Esophagus mucosa (tissue), 1 donor: ENCODE measurements at regions not wholly inside any gene's neighbourhood (a gene's known extent, or its start where the extent isn't known, plus 50 kb on each side); places are given as distances from the start of the nearest gene placed in this dataset.
"Not testable (repeated sequence)": the region's sequence is repeated elsewhere in the genome, so short reads cannot be mapped to it uniquely, and the experiment has no call there.

ENCODE experiments used
- ATAC-seq: fragments of 200-7000 bp; cut with Tn5 transposase; one replicate; pipeline ENCODE4 v1.9.1; 2020
- donor health status: DM: yes; HTN: yes; CAD: no.

GRCh38 chr10:33067917-33068316, 109.9 kb upstream of the ITGB1 start:
- ATAC-seq, result no peak

- ATAC-seq, result no peak
Observed at GRCh38 chr10:33067481-33067880, 109.5 kb upstream of the ITGB1 start.

- no peak for ATAC-seq
Observed at GRCh38 chr10:33066558-33067236, 108.7 kb upstream of the ITGB1 start.

DNA sequence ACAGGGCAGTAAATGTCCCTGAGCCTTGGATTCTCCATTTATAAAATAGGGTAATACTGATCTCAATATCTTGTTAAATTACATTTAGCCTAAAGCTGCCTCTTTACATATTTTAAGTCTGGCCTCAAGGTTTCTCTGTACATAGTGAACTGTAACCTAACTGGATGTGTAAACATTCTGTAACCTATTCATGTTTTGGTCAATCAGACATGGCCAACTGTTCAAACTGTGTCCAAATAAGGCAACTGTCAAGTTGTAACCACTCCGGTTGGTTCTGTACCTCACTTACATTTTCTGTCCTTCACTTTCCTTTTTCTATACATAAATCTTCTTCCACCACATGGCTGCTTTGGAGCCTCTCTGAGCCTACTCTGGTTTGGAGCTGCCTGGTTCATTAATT, 107.1 kb upstream of the ITGB1 start:
- no peak for ATAC-seq

DNA sequence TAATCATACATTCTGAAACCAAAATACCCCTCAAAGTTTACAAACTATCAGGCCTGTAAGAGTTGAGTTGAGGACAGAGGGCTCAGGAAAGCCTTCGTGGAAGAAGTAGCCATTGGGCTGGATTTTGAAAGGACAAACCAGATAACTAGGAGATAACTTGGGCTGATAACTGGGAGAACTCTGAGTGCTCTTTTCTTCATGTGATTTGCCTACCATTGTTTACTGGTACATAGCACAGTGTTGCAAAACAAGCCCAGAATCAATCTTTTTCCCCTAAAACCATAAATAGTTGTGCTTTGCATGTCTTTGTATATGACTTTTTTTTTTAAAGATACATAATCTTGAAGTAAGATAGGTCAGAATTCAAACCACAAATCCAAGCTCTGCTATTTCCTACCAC, 106.7 kb upstream of the ITGB1 start:
- ATAC-seq, result no peak

- no peak for ATAC-seq
Observed at GRCh38 chr10:33057620-33058019, 99.6 kb upstream of the ITGB1 start.

DNA sequence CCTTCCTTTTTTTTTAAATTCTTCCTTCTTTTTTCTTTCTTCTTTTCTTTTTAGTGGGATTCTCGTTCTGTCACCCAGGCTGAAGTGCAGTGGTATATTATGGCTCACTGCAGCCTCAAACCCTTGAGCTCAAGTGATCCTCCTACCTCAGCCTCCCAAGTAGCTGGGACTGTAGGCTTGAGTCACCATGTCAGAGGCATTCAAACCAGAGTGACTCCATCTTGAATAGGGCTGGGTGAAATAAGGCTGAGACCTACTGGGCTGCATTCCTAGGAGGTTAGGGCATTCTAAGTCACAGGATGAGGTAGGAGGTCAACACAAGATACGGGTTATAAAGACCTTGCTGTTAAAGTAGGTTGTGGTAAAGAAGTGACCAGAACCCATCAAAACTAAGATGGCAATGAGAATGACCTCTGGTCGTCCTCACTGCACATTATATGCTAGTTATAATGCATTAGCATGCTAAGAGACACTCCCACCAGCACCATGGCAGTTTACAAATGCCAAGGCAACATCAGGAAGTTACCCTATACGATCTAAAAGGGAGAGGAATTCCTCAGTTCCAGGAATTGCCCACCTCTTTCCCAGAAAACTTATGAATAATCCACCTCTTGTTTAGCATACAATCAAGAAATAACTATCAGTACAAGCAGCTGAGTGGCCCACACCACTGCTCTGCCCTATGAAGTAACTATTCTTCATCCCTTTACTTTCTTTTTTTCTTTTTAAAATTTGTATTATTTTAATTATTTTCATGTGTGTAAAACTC, 99.0 kb upstream of the ITGB1 start:
- no peak for ATAC-seq

DNA sequence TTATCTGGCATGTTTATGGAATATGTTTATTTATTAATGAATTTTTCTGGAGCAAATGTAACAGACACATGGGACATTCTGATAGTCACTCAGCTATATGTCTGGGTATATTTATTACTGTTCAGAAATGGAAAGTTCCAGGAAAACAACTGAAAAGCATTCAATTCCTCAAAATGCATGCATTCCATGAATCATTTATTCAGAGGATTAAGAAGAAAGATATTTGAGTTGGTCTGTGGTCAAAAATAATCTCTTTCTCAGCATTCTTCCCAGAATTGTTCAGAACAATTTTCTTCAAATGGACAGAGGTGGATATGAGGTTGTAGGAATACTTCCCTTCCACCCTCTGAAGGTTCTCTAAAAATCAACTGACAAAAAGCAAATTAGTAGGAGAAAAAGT, 97.6 kb upstream of the ITGB1 start:
- no peak for ATAC-seq

DNA sequence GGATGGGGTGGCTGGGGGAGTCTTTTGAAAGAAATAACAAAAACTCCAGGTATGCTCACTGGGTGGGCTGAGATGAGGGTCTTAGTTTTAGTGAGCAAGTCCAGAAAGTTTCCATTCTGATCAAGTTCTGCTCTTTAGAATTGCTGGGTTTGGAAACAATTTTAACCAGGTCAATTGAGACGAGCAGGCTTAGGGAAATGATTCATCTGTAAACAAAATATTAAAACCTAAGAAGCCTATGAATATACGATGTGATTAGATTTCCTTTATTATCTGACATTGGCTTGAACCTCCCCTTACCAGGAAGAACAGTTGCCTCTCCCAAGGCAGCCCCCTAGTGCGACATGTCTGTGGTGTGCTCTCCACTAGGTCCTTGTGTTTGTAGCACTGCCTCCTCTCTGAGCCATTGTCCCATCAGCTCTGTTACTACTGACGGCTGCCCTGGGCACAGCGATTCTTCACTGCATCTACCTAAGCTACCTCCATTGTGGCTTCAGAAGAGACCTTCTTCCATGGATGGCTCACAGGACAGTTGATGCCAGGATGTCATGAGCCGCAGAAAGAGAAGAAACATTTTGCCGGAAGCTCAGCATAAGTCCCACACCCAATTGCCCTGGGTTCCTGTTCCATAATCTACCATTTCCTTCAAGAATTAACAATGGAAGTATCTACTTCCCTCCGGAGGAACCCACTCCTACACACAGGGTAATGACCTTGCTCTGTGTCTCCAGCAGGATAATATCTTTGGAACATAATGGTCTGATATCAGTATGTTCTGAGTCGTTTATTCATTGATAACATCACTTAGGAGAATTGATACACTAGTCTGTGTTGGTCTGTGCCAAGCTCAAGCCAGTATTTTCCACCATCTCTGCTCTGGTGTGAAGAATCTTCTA, 95.1 kb upstream of the ITGB1 start:
- ATAC-seq, result no peak

DNA sequence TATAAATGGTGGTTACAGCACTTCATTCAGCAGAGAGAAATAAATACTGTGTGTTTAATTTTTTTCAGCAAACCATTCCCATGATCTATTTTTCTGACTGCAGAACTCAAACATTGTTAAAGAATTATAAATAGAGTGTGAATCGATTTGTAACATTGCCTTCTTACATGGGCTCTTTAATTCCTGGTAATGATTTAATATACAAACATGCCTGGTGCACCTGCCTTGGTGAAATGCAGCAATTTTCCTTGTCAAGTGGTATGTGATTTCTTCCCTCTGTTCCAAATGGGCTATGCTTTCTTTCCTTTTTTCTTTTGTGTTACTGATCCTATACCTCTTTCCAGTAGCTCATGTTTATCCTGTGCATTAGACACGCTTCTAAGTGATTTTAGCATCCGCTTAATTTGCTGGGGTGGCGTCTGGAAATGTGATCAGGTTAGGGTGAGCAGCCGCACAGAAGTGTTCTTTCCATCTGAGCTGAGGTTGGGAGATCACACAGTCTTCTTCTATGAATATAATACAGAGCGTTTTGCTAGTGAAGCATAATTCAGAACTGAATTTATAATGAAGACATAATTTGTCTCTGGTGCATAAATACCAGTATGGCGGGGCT, 94.3 kb upstream of the ITGB1 start:
- no peak for ATAC-seq

DNA sequence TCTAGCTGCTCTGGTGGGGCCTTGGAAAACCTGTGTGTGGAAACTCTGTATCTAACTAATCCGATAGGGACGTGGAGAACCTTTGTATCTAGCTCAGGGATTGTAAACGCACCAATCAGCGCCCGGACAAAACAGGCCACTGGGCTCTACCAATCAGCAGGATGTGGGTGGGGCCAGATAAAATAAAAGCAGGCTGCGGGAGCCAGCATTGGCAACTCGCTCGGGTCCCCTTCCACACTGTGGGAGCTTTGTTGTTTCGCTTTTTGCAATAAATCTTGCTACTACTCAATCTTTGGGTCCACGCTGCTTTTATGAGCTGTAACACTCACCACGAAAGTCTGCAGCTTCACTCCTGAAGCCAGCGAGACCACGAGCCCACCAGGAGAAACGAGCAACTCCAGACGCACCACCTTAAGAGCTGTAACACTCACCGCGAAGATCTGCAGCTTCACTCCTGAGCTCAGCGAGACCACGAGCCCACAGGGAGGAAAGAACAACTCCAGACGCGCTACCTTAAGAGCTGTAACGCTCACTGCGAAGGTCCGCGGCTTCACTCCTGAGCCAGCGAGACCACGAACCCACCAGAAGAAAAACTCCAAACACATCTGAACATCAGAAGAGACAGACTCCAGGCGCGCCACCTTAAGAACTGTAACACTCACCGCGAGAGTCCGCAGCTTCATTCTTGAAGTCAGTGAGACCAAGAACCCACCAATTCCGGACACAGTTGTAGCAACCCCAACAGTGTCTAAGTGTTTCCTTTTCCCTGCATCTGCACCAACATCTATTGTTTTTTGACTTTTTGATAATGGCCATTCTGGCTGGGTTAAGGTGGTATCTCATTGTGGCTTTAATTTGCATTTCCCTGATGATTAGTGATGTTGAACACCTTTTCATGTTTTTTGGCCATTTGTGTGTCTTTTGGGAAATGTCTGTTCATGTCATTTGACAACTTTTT, 92.2 kb upstream of the ITGB1 start:
- not testable (repeated sequence) for ATAC-seq

DNA sequence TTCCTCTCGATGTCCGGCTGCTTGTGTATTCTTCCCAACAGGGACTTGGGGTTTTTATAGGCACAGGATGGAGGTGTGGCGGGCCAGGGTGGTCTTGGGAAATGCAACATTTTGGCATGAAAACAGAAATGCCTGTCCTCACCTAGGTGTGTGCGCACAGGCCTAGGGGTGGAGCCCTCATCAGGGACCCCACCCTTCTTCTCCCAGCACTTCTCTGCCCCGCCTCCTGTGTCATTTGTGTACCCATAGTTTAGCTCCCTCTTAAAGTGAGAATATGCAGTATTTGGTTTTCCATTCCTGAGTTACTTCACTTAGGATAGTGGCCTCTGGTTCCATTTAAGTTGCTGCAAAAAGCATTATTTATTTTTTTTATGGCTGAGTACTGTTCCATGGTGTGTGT, 90.2 kb upstream of the ITGB1 start:
- ATAC-seq, result no peak

GRCh38 chr10:33047655-33048054, 89.6 kb upstream of the ITGB1 start:
- no peak for ATAC-seq

- no peak for ATAC-seq
Observed at GRCh38 chr10:33046792-33047191, 88.8 kb upstream of the ITGB1 start.

GRCh38 chr10:33045421-33045820, 87.4 kb upstream of the ITGB1 start:
- no peak for ATAC-seq

- ATAC-seq, result no peak
Observed at GRCh38 chr10:33042565-33042964, 84.5 kb upstream of the ITGB1 start.

DNA sequence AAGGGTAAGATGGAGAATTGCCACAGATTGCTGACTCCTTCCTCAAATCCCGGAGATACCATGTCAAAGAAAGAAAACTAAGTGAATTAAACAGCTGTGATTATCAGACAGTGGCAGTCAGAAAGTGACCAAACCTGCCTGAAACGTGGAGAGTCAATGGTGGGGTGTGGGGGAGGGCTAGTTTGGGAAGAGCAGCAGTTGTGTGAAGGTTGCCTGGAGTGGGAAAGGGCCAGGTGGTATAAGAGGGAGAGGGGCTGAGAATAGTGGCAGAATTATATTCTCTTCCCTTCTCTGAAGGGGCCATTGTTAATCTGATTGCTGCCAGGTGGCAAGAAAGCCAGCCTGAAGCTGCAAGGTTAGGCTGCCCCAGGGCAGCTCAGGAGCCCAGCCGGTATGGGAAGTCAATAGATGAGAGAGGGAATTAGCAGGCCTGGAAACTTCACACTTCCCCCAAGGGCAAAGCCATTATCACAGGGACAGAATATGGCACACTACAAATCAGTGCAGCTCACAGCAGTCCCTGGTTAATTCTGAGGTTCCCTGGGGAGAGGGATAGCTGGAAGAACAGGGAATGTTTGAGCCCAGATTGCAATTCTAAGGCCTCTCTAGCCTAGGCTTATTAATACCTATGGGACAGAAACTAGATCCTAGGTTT, 83.9 kb upstream of the ITGB1 start:
- ATAC-seq, result no peak

DNA sequence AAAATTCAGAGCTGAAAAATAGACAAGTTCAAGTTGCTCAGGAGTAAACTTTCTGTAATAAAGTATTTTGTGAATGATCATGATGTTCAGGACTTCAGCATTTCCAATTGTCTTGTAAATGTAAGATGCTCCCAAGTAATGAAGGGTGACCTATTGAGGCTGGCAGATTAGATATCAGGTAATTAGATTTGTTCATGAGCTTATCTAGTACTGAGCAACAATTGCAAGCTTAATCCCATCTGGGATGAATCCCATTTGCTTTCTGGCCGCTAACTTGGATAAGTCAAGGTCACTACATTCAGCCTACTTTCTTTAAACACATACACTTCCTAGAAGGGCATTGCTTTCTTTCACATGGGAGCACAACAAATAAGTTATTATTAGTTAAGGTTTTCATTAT, 82.4 kb upstream of the ITGB1 start:
- ATAC-seq, result no peak

DNA sequence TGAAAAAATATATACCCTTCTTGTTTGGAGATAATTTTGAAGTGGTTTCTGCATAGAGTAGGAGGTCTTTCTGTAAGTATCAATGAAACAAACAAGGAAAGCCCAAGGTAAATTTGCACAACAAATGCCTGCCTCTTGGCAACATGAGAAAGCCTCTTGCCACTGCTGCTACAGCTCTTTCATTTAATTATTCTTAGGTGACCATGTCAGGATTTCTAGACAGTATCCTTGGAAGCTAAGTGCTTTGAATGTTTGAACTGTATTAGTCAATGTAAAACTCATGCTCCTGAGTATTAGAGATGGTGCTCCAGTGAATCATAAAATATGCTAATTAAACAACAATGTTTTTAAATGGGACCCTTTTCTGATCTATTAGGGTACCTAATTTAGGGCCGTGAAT, 81.2 kb upstream of the ITGB1 start:
- ATAC-seq, result no peak

DNA sequence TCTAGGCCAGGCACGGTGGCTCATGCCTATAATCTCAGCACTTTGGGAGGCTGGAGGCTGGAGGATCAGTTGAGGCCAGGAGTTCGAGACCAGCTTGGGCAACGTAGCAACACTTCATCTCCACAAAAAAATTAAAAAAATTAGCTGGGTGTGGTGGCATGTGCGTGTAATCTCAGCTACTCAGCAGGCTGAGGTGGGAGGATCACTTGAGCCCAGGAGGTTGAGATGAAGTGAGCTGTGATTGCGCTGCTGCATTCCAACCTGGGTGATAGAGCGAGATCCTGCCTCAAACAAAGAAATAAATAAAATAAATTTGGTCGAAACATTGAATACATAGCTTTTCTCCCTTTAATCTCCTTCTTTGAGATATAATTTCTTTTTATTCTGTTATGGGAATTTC, 80.6 kb upstream of the ITGB1 start:
- no peak for ATAC-seq

GRCh38 chr10:33037726-33038125, 79.7 kb upstream of the ITGB1 start:
- no peak for ATAC-seq
